ENCODE measurements at regions not wholly inside any gene's neighbourhood (a gene's known extent, or its start where the extent isn't known, plus 50 kb on each side); places are given as distances from the start of the nearest gene placed in this dataset.

GRCh38 chr2:39860538-39860937 is 81.5 kb upstream of the THUMPD2 start:
- no peak for TF ChIP-seq CTCF (IDR thresholded peaks at IDR 0.05)
- no peak for TF ChIP-seq POLR2A (IDR thresholded peaks at IDR 0.05)
